ENCODE measurements at regions not wholly inside any gene's neighbourhood (a gene's known extent, or its start where the extent isn't known, plus 50 kb on each side); places are given as distances from the start of the nearest gene placed in this dataset.

GRCh38 chr1:81553503-81553902 lies 247.2 kb upstream of the ADGRL2 start:
- intact Hi-C loops (cut with DNase I): loop anchor here (5.0 kb wide), 1 partner anchor 146 kb away; no protein-coding TSS in a partner anchor
- DNase-seq (ENCODE audit: low spot score) (no peak), ATAC-seq (no peak)

GRCh38 chr1:81551946-81552345 lies 248.8 kb upstream of the ADGRL2 start:
- ATAC-seq: no peak
- intact Hi-C loops (cut with DNase I): loop anchor here (5.0 kb wide), 1 partner anchor 145 kb away; no protein-coding TSS in a partner anchor
- DNase-seq (ENCODE audit: low spot score): no peak

GRCh38 chr1:81550753-81551152 lies 250.0 kb upstream of the ADGRL2 start:
- ATAC-seq (no peak), DNase-seq (ENCODE audit: low spot score) (no peak)
- intact Hi-C loops (cut with DNase I): loop anchor here (5.0 kb wide), 1 partner anchor 143 kb away; no protein-coding TSS in a partner anchor

GRCh38 chr1:81549588-81550127 lies 251.1 kb upstream of the ADGRL2 start:
- peak; percentile 50 for ATAC-seq
- intact Hi-C loops (cut with DNase I): loop anchor here (5.0 kb wide), 1 partner anchor 142 kb away; no protein-coding TSS in a partner anchor

GRCh38 chr1:81548918-81549587 lies 251.7 kb upstream of the ADGRL2 start:
- DNase-seq (ENCODE audit: low spot score) (no peak), ATAC-seq (no peak)
- intact Hi-C loops (cut with DNase I): no loop called here

More at GRCh38 chr1:81549588-81550127, 251.1 kb upstream of the ADGRL2 start:
- DNase-seq (ENCODE audit: low spot score): no peak

GRCh38 chr1:81547912-81548303 lies 252.8 kb upstream of the ADGRL2 start:
- ATAC-seq: peak; percentile 65
- DNase-seq (ENCODE audit: low spot score): no peak
- intact Hi-C loops (cut with DNase I): no loop called here

GRCh38 chr1:81547261-81547911 lies 253.3 kb upstream of the ADGRL2 start:
- intact Hi-C loops (cut with DNase I): no loop called here
- DNase-seq (ENCODE audit: low spot score): no peak
- peak; percentile 77 for ATAC-seq

GRCh38 chr1:81545734-81546133 lies 255.0 kb upstream of the ADGRL2 start:
- DNase-seq (ENCODE audit: low spot score) (no peak), ATAC-seq (no peak)
- intact Hi-C loops (cut with DNase I): no loop called here

- intact Hi-C loops (cut with DNase I): no loop called here
- DNase-seq (ENCODE audit: low spot score): no peak
- ATAC-seq: no peak
Observed at GRCh38 chr1:81543764-81544163, 257.0 kb upstream of the ADGRL2 start.

GRCh38 chr1:81542196-81542595 lies 258.5 kb upstream of the ADGRL2 start:
- intact Hi-C loops (cut with DNase I): no loop called here
- DNase-seq (ENCODE audit: low spot score) (no peak), ATAC-seq (no peak)

GRCh38 chr1:81540216-81540615 lies 260.5 kb upstream of the ADGRL2 start:
- DNase-seq (ENCODE audit: low spot score) (no peak), ATAC-seq (no peak)
- intact Hi-C loops (cut with DNase I): no loop called here

- intact Hi-C loops (cut with DNase I): loop anchor here (5.0 kb wide), 1 partner anchor 378 kb away; no protein-coding TSS in a partner anchor
- no peak for DNase-seq (ENCODE audit: low spot score)
- no peak for ATAC-seq
Observed at GRCh38 chr1:81529014-81529413, 271.7 kb upstream of the ADGRL2 start.

- ATAC-seq: no peak
- intact Hi-C loops (cut with DNase I): loop anchor here (5.0 kb wide), 1 partner anchor 382 kb away; no protein-coding TSS in a partner anchor
- no peak for DNase-seq (ENCODE audit: low spot score)
Observed at GRCh38 chr1:81525085-81525484, 275.6 kb upstream of the ADGRL2 start.

GRCh38 chr1:81519987-81520386 lies 280.7 kb upstream of the ADGRL2 start:
- ATAC-seq: no peak
- intact Hi-C loops (cut with DNase I): no loop called here
- no peak for DNase-seq (ENCODE audit: low spot score)

GRCh38 chr1:81517987-81518386 lies 282.7 kb upstream of the ADGRL2 start:
- no peak for ATAC-seq
- intact Hi-C loops (cut with DNase I): no loop called here
- DNase-seq (ENCODE audit: low spot score): no peak

- intact Hi-C loops (cut with DNase I): no loop called here
- ATAC-seq (no peak), DNase-seq (ENCODE audit: low spot score) (no peak)
Observed at GRCh38 chr1:81513796-81514354, 286.9 kb upstream of the ADGRL2 start.

GRCh38 chr1:81512252-81513003 lies 288.3 kb upstream of the ADGRL2 start:
- no peak for DNase-seq (ENCODE audit: low spot score)
- ATAC-seq: no peak
- intact Hi-C loops (cut with DNase I): no loop called here

- no peak for ATAC-seq
- intact Hi-C loops (cut with DNase I): no loop called here
Observed at GRCh38 chr1:81511281-81511680, 289.5 kb upstream of the ADGRL2 start.

GRCh38 chr1:81510701-81511100 lies 290.0 kb upstream of the ADGRL2 start:
- intact Hi-C loops (cut with DNase I): no loop called here
- ATAC-seq (no peak), DNase-seq (ENCODE audit: low spot score) (no peak)

More at GRCh38 chr1:81511281-81511680, 289.5 kb upstream of the ADGRL2 start:
- no peak for DNase-seq (ENCODE audit: low spot score)
